ENCODE measurements at regions not wholly inside any gene's neighbourhood (a gene's known extent, or its start where the extent isn't known, plus 50 kb on each side); places are given as distances from the start of the nearest gene placed in this dataset.

DNA sequence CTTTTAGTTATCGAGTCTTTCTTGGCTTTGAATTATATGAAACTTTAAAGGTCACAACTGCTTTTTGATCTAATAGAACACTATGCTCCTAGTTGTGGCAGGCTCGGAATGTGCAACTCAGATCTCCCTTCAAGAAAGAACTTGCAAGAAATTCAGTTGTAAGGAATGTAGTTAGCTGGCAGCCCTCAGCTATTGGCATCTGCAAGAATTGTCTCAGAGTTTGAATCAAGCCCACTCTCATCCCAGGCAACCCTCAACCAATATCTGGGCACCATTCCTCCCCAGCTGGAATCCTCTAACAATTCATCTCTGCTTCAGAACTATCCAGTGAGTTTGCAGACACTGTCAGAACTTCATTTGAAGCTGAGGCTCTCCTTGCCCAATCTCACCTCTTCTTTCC is 447.2 kb downstream of the KIF2B start:
- Mint-ChIP-seq H3K27ac (ENCODE audit: unreplicated experiment) (no peak overlapping the region), H3K4me1 (ENCODE audit: low read depth, unreplicated experiment) (no peaks in the 10 kb centered on the region), H3K36me3 (ENCODE audit: unreplicated experiment) (no peaks in the 10 kb centered on the region), H3K9me3 (ENCODE audit: unreplicated experiment) (peaks cover 2% of the 10 kb centered on the region), H3K27me3 (ENCODE audit: unreplicated experiment) (peaks cover 2% of the 10 kb centered on the region), H3K4me3 (ENCODE audit: unreplicated experiment) (no peak overlapping the region)
- no peak for DNase-seq
- no peak for TF ChIP-seq CTCF (IDR thresholded peaks at IDR 0.05; ENCODE audit: partially characterized antibody, unreplicated experiment)

DNA sequence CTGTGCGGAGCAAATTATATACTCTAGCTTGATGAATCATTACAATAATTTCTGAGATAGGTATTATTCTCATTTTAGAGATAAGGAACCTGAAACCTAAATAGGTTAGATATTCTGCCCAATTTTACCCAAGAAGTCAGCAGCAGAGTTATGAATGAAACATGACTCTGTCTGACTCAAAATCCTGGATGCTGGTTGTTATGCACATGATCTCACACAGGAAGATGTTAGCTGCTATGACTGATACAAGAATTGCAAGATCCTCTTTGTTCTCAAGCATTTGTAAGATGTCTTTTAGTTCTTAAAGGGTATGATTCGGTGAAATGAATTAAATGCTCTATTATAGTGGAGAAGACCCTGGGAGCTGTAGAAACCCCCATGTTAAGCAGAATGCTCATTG is 447.8 kb downstream of the KIF2B start:
- Mint-ChIP-seq H3K4me3 (ENCODE audit: unreplicated experiment) (no peak overlapping the region), H3K9me3 (ENCODE audit: unreplicated experiment) (no peaks in the 10 kb centered on the region), H3K4me1 (ENCODE audit: low read depth, unreplicated experiment) (no peaks in the 10 kb centered on the region), H3K27me3 (ENCODE audit: unreplicated experiment) (peaks cover 2% of the 10 kb centered on the region), H3K27ac (ENCODE audit: unreplicated experiment) (no peak overlapping the region), H3K36me3 (ENCODE audit: unreplicated experiment) (no peaks in the 10 kb centered on the region)
- TF ChIP-seq CTCF (IDR thresholded peaks at IDR 0.05; ENCODE audit: partially characterized antibody, unreplicated experiment): no peak
- no peak for DNase-seq

GRCh38 chr17:54277868-54278267 is 455.1 kb downstream of the KIF2B start:
- H3K4me1 Mint-ChIP-seq (ENCODE audit: low read depth, unreplicated experiment): no peaks in the 10 kb centered on the region
- H3K27ac Mint-ChIP-seq (ENCODE audit: unreplicated experiment): no peak overlapping the region
- H3K4me3 Mint-ChIP-seq (ENCODE audit: unreplicated experiment): no peak overlapping the region
- no peaks in the 10 kb centered on the region for H3K27me3 Mint-ChIP-seq (ENCODE audit: unreplicated experiment)
- TF ChIP-seq CTCF (IDR thresholded peaks at IDR 0.05; ENCODE audit: partially characterized antibody, unreplicated experiment): no peak
- H3K36me3 Mint-ChIP-seq (ENCODE audit: unreplicated experiment): no peaks in the 10 kb centered on the region
- H3K9me3 Mint-ChIP-seq (ENCODE audit: unreplicated experiment): no peaks in the 10 kb centered on the region
- DNase-seq: no peak

GRCh38 chr17:54280741-54281140 is 458.0 kb downstream of the KIF2B start:
- H3K27me3 Mint-ChIP-seq (ENCODE audit: unreplicated experiment): no peaks in the 10 kb centered on the region
- H3K4me1 Mint-ChIP-seq (ENCODE audit: low read depth, unreplicated experiment): no peaks in the 10 kb centered on the region
- no peak for TF ChIP-seq CTCF (IDR thresholded peaks at IDR 0.05; ENCODE audit: partially characterized antibody, unreplicated experiment)
- DNase-seq: no peak
- no peak overlapping the region for H3K27ac Mint-ChIP-seq (ENCODE audit: unreplicated experiment)
- H3K9me3 Mint-ChIP-seq (ENCODE audit: unreplicated experiment): no peaks in the 10 kb centered on the region
- H3K36me3 Mint-ChIP-seq (ENCODE audit: unreplicated experiment): no peaks in the 10 kb centered on the region
- H3K4me3 Mint-ChIP-seq (ENCODE audit: unreplicated experiment): no peak overlapping the region

GRCh38 chr17:54282886-54283285 is 460.2 kb downstream of the KIF2B start:
- H3K4me1 Mint-ChIP-seq (ENCODE audit: low read depth, unreplicated experiment): no peaks in the 10 kb centered on the region
- no peaks in the 10 kb centered on the region for H3K9me3 Mint-ChIP-seq (ENCODE audit: unreplicated experiment)
- no peak for DNase-seq
- H3K27me3 Mint-ChIP-seq (ENCODE audit: unreplicated experiment): no peaks in the 10 kb centered on the region
- TF ChIP-seq CTCF (IDR thresholded peaks at IDR 0.05; ENCODE audit: partially characterized antibody, unreplicated experiment): no peak
- no peaks in the 10 kb centered on the region for H3K36me3 Mint-ChIP-seq (ENCODE audit: unreplicated experiment)
- H3K4me3 Mint-ChIP-seq (ENCODE audit: unreplicated experiment): no peak overlapping the region
- H3K27ac Mint-ChIP-seq (ENCODE audit: unreplicated experiment): no peak overlapping the region
